ENCODE measurements at regions not wholly inside any gene's neighbourhood (a gene's known extent, or its start where the extent isn't known, plus 50 kb on each side); places are given as distances from the start of the nearest gene placed in this dataset.

GRCh38 chr6:76217606-76218005 lies 145.1 kb upstream of the IMPG1 start (continued):
- TF ChIP-seq, protein P1, sequence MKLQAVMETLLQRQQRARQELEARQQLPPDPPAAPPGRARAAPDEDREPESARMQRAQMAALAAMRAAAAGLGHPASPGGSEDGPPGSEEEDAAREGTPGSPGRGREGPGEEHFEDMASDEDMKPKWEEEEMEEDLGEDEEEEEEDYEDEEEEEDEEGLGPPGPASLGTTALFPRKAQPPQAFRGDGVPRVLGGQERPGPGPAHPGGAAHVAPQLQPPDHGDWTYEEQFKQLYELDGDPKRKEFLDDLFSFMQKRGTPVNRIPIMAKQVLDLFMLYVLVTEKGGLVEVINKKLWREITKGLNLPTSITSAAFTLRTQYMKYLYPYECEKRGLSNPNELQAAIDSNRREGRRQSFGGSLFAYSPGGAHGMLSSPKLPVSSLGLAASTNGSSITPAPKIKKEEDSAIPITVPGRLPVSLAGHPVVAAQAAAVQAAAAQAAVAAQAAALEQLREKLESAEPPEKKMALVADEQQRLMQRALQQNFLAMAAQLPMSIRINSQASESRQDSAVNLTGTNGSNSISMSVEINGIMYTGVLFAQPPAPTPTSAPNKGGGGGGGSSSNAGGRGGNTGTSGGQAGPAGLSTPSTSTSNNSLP (IDR thresholded peaks at IDR 0.05; ENCODE audit: borderline replicate concordance, low read depth, low read length) = no peak
- TF ChIP-seq ATF2 (CRISPR knock-in tag; IDR thresholded peaks at IDR 0.05) (no peak), PML (IDR thresholded peaks at IDR 0.05; ENCODE audit: low read length) (no peak), ZNF124 (CRISPR knock-in tag; IDR thresholded peaks at IDR 0.05) (no peak), ZNF79 (CRISPR knock-in tag; IDR thresholded peaks at IDR 0.05; ENCODE audit: low read depth) (no peak), ZNF24 (IDR thresholded peaks at IDR 0.05) (no peak)

- ChIA-PET POLR2A (no interaction called here), CTCF (ENCODE audit: low intra/inter-chr PET ratio) (no interaction called here)
- no peaks in the 10 kb centered on the region for H4K20me1 ChIP-seq (replicated peaks; ENCODE audit: control insufficient read depth, insufficient read depth, low read length)
- H3K27ac ChIP-seq (ENCODE audit: extremely low read depth, low read depth, low read length) = no peak overlapping the region
- H3K4me3 ChIP-seq = no peak overlapping the region
- no peak for DNase-seq (ENCODE audit: extremely low read depth in 1 of 4, low spot score in 3 of 4)
- H2AFZ ChIP-seq (ENCODE audit: low read depth, low read length) = no peak overlapping the region
- BruUV-seq (replicated peaks) = no TSS peak
- no peaks in the 10 kb centered on the region for H3K9me1 ChIP-seq (ENCODE audit: control insufficient read depth, insufficient read depth, low read length)
- H3K9me3 ChIP-seq (replicated peaks; ENCODE audit: control insufficient read depth, insufficient read depth, low read depth, low read length) = no peaks in the 10 kb centered on the region
- no peaks in the 10 kb centered on the region for H3K36me3 ChIP-seq (ENCODE audit: control insufficient read depth, insufficient read depth, low read length)
- H3K27me3 ChIP-seq (ENCODE audit: control insufficient read depth in 2 of 2, insufficient read depth in 2 of 2, low read length in 2 of 2) = no peaks in the 10 kb centered on the region
- H3K79me2 ChIP-seq (ENCODE audit: control insufficient read depth, insufficient read depth, low read length) = no peaks in the 10 kb centered on the region
- ATAC-seq = no peak
- no peak for FAIRE-seq
- TF ChIP-seq OTX1 (CRISPR knock-in tag; IDR thresholded peaks at IDR 0.05) = no peak
- TF ChIP-seq, protein P2, sequence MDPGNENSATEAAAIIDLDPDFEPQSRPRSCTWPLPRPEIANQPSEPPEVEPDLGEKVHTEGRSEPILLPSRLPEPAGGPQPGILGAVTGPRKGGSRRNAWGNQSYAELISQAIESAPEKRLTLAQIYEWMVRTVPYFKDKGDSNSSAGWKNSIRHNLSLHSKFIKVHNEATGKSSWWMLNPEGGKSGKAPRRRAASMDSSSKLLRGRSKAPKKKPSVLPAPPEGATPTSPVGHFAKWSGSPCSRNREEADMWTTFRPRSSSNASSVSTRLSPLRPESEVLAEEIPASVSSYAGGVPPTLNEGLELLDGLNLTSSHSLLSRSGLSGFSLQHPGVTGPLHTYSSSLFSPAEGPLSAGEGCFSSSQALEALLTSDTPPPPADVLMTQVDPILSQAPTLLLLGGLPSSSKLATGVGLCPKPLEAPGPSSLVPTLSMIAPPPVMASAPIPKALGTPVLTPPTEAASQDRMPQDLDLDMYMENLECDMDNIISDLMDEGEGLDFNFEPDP (CRISPR knock-in tag; IDR thresholded peaks at IDR 0.05) = no peak
- TF ChIP-seq RBM22 (IDR thresholded peaks at IDR 0.05; ENCODE audit: low read depth, low read length, poor library complexity, severe bottlenecking) = no peak
- TF ChIP-seq STAT5B (CRISPR knock-in tag; IDR thresholded peaks at IDR 0.05) = no peak
- no peak for TF ChIP-seq C11orf30 (IDR thresholded peaks at IDR 0.05; ENCODE audit: low read depth)
- TF ChIP-seq KAT8 (IDR thresholded peaks at IDR 0.05; ENCODE audit: low read depth) = no peak
- TF ChIP-seq TCF3 (CRISPR knock-in tag; IDR thresholded peaks at IDR 0.05) = no peak
- TF ChIP-seq SRSF1 (IDR thresholded peaks at IDR 0.05; ENCODE audit: low read depth, low read length) = no peak
- TF ChIP-seq ZBED1 (IDR thresholded peaks at IDR 0.05) = no peak
- no peak for TF ChIP-seq ZNF253 (CRISPR knock-in tag; conservative IDR thresholded peaks at IDR 0.05)
- no peak for TF ChIP-seq HOXB6 (CRISPR knock-in tag; IDR thresholded peaks at IDR 0.05; ENCODE audit: borderline replicate concordance)
- no peak for TF ChIP-seq DMBX1 (CRISPR knock-in tag; IDR thresholded peaks at IDR 0.05; ENCODE audit: borderline replicate concordance)
- no peak for TF ChIP-seq ZNF280B (CRISPR knock-in tag; IDR thresholded peaks at IDR 0.05)
- no peak overlapping the region for H3K9ac ChIP-seq (ENCODE audit: insufficient read depth in 1 of 2, low read depth in 2 of 2, low read length in 2 of 2)
- no peaks in the 10 kb centered on the region for H3K4me1 ChIP-seq (replicated peaks in 1 of 2; ENCODE audit: control insufficient read depth in 2 of 2, insufficient read depth in 2 of 2, low read length in 2 of 2)
- H3K4me2 ChIP-seq (ENCODE audit: insufficient read depth, low read length) = no peak overlapping the region
- in situ Hi-C loops (cut with MboI) = no loop called here
- intact Hi-C loops (cut with micrococcal nuclease) = no loop called here
- WGBS (ENCODE audit: insufficient coverage, low coverage, missing lambda C conversion rate) = 0% methylated on average over 4 of the region's 4 CpGs
These were observed 142.1 kb upstream of the IMPG1 start for GRCh38 chr6:76214546-76214945.

All from K562 (cell line).